ENCODE measurements at regions not wholly inside any gene's neighbourhood (a gene's known extent, or its start where the extent isn't known, plus 50 kb on each side); places are given as distances from the start of the nearest gene placed in this dataset.

GRCh38 chr15:91609966-91610365 is 243.5 kb upstream of the SLCO3A1 start:
- RAD21 ChIA-PET (ENCODE audit: low non-redundant PET in 1 of 2, low total read pairs in 2 of 2, uncharacterized antibody in 2 of 2, unreplicated experiment in 2 of 2), result no interaction called here
- POLR2A ChIA-PET, result no interaction called here
- Histone ChIP-seq H2AFZ (ENCODE audit: low read depth, low read length, poor library complexity, severe bottlenecking) (no peak overlapping the region), H4K20me1 (ENCODE audit: insufficient read depth) (no peaks in the 10 kb centered on the region), H3K4me1 (ENCODE audit: control insufficient read depth in 1 of 2, insufficient read depth in 2 of 2, low read length in 2 of 2) (no peaks in the 10 kb centered on the region), H3K4me2 (ENCODE audit: low read length) (no peak overlapping the region), H3K27ac (ENCODE audit: low read depth, low read length) (no peak overlapping the region), H3K79me2 (ENCODE audit: insufficient read depth, low read length) (no peaks in the 10 kb centered on the region), H3K9me2 (ENCODE audit: insufficient read depth) (no peaks in the 10 kb centered on the region), H3K9ac (ENCODE audit: low read length) (no peak overlapping the region), H3K36me3 (ENCODE audit: control insufficient read depth in 1 of 2, insufficient read depth in 2 of 2, low read length in 2 of 2) (no peaks in the 10 kb centered on the region), H3K9me3 (ENCODE audit: control insufficient read depth in 1 of 2, insufficient read depth in 1 of 2, low read depth in 1 of 2, low read length in 2 of 2) (no peaks in the 10 kb centered on the region), H3K27me3 (ENCODE audit: insufficient read depth, low read length) (0 out of 2 replicates have a peak, but pooled peaks cover 17% of the 10 kb centered on the region), H3K4me3 (replicated peaks in 1 of 2; ENCODE audit: low read depth in 1 of 2, low read length in 2 of 2) (no peak overlapping the region)
- no peak for ATAC-seq
- no TSS peak for BruUV-seq (replicated peaks)
- CTCF ChIA-PET, result no interaction called here
- intact Hi-C loops (cut with micrococcal nuclease), result no loop called here
- TF ChIP-seq JUND (IDR thresholded peaks at IDR 0.05) (no peak), SP1 (IDR thresholded peaks at IDR 0.05; ENCODE audit: low read depth) (no peak), ZFX (IDR thresholded peaks at IDR 0.05) (no peak), CEBPB (IDR thresholded peaks at IDR 0.05; ENCODE audit: low read depth) (no peak), ZNF274 (IDR thresholded peaks at IDR 0.05; ENCODE audit: low read depth, low read length) (no peak), EZH2phosphoT487 (IDR thresholded peaks at IDR 0.05; ENCODE audit: borderline replicate concordance) (no peak)
- TF ChIP-seq, protein P1, sequence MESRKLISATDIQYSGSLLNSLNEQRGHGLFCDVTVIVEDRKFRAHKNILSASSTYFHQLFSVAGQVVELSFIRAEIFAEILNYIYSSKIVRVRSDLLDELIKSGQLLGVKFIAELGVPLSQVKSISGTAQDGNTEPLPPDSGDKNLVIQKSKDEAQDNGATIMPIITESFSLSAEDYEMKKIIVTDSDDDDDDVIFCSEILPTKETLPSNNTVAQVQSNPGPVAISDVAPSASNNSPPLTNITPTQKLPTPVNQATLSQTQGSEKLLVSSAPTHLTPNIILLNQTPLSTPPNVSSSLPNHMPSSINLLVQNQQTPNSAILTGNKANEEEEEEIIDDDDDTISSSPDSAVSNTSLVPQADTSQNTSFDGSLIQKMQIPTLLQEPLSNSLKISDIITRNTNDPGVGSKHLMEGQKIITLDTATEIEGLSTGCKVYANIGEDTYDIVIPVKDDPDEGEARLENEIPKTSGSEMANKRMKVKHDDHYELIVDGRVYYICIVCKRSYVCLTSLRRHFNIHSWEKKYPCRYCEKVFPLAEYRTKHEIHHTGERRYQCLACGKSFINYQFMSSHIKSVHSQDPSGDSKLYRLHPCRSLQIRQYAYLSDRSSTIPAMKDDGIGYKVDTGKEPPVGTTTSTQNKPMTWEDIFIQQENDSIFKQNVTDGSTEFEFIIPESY (IDR thresholded peaks at IDR 0.05; ENCODE audit: extremely low read depth, insufficient replicate concordance, low read length), result no peak
- DNase-seq (ENCODE audit: low read depth, low spot score), result no peak

GRCh38 chr15:91611561-91612323 is 241.8 kb upstream of the SLCO3A1 start:
- TF ChIP-seq EGR1 (IDR thresholded peaks at IDR 0.05; ENCODE audit: low read depth), result no peak
- TF ChIP-seq ATF3 (IDR thresholded peaks at IDR 0.05), result no peak
- no peak for TF ChIP-seq EZH2phosphoT487 (IDR thresholded peaks at IDR 0.05; ENCODE audit: borderline replicate concordance)
- TF ChIP-seq, protein P2, sequence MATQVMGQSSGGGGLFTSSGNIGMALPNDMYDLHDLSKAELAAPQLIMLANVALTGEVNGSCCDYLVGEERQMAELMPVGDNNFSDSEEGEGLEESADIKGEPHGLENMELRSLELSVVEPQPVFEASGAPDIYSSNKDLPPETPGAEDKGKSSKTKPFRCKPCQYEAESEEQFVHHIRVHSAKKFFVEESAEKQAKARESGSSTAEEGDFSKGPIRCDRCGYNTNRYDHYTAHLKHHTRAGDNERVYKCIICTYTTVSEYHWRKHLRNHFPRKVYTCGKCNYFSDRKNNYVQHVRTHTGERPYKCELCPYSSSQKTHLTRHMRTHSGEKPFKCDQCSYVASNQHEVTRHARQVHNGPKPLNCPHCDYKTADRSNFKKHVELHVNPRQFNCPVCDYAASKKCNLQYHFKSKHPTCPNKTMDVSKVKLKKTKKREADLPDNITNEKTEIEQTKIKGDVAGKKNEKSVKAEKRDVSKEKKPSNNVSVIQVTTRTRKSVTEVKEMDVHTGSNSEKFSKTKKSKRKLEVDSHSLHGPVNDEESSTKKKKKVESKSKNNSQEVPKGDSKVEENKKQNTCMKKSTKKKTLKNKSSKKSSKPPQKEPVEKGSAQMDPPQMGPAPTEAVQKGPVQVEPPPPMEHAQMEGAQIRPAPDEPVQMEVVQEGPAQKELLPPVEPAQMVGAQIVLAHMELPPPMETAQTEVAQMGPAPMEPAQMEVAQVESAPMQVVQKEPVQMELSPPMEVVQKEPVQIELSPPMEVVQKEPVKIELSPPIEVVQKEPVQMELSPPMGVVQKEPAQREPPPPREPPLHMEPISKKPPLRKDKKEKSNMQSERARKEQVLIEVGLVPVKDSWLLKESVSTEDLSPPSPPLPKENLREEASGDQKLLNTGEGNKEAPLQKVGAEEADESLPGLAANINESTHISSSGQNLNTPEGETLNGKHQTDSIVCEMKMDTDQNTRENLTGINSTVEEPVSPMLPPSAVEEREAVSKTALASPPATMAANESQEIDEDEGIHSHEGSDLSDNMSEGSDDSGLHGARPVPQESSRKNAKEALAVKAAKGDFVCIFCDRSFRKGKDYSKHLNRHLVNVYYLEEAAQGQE (IDR thresholded peaks at IDR 0.05; ENCODE audit: low read depth), result no peak
- intact Hi-C loops (cut with micrococcal nuclease), result no loop called here
- POLR2A ChIA-PET, result no interaction called here
- Histone ChIP-seq H3K9ac (ENCODE audit: low read length) (no peak overlapping the region), H4K20me1 (ENCODE audit: insufficient read depth) (no peaks in the 10 kb centered on the region), H3K9me2 (ENCODE audit: insufficient read depth) (no peaks in the 10 kb centered on the region), H3K27me3 (ENCODE audit: insufficient read depth, low read length) (0 out of 2 replicates have a peak, but pooled peaks cover 13% of the 10 kb centered on the region), H3K4me3 (replicated peaks in 1 of 2; ENCODE audit: low read depth in 1 of 2, low read length in 2 of 2) (no peak overlapping the region), H3K27ac (ENCODE audit: low read depth, low read length) (no peak overlapping the region), H2AFZ (ENCODE audit: low read depth, low read length, poor library complexity, severe bottlenecking) (no peak overlapping the region), H3K36me3 (ENCODE audit: control insufficient read depth in 1 of 2, insufficient read depth in 2 of 2, low read length in 2 of 2) (no peaks in the 10 kb centered on the region), H3K79me2 (ENCODE audit: insufficient read depth, low read length) (no peaks in the 10 kb centered on the region), H3K4me1 (ENCODE audit: control insufficient read depth in 1 of 2, insufficient read depth in 2 of 2, low read length in 2 of 2) (no peaks in the 10 kb centered on the region), H3K4me2 (ENCODE audit: low read length) (no peak overlapping the region), H3K9me3 (ENCODE audit: control insufficient read depth in 1 of 2, insufficient read depth in 1 of 2, low read depth in 1 of 2, low read length in 2 of 2) (no peaks in the 10 kb centered on the region)
- DNase-seq (ENCODE audit: low read depth, low spot score), result no peak
- BruUV-seq (replicated peaks), result no TSS peak
- CTCF ChIA-PET, result no interaction called here
- RAD21 ChIA-PET (ENCODE audit: low non-redundant PET in 1 of 2, low total read pairs in 2 of 2, uncharacterized antibody in 2 of 2, unreplicated experiment in 2 of 2), result no interaction called here
- no peak for ATAC-seq

Measured in HCT116 (cell line).